ENCODE measurements at regions not wholly inside any gene's neighbourhood (a gene's known extent, or its start where the extent isn't known, plus 50 kb on each side); places are given as distances from the start of the nearest gene placed in this dataset.
A peak's percentile ranks its signal among the peaks of the same experiment; 100 is the strongest.

DNA sequence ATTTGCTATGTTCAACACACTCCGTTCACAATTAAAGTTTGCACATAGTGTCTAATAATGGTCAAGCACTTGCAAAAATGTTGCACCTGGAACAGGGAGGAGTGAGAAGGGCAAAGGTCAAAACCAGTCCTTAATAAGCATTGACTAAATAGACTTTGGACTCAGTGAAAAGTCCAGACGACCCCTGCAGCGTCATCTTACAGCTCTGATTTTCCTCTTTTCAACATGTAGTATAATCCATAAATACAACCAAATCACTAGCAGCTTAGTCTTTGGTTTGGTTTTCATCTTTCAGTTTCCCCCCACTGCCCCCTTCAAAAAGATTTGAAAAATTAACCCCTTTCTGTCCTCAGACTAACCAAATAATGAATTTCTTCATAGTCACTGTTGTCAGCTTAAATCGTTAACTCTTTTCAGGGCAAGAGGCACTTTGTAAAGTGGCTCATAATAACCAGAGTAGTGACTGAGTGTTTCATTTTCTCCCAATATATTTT, 290.3 kb downstream of the PTPRC start:
- Histone ChIP-seq H3K79me2 (ENCODE audit: insufficient read depth, low read length) (peaks cover 100% of the 10 kb centered on the region), H3K27me3 (ENCODE audit: insufficient read depth, low read length) (no peaks in the 10 kb centered on the region), H3K9me2 (ENCODE audit: low read depth, low read length) (no peaks in the 10 kb centered on the region), H3F3A (ENCODE audit: insufficient read depth, low read length) (no peaks in the 10 kb centered on the region; the same call in 1 of the 2 replicates), H3K4me1 (ENCODE audit: insufficient read depth, low read length, severe bottlenecking) (peaks cover 78% of the 10 kb centered on the region), H3K27ac (ENCODE audit: low read depth, low read length, poor library complexity, severe bottlenecking) (peak overlapping the region; percentile 93), H3K4me3 (ENCODE audit: low read depth, low read length, poor library complexity, severe bottlenecking) (peak overlapping the region; percentile 91), H3K9me3 (ENCODE audit: low read length) (no peaks in the 10 kb centered on the region), H4K20me1 (ENCODE audit: insufficient read depth, low read length) (no peaks in the 10 kb centered on the region), H2AFZ (ENCODE audit: low read length) (no peak overlapping the region), H3K9ac (ENCODE audit: low read length) (peak overlapping the region; percentile 19), H3K36me3 (ENCODE audit: insufficient read depth, low read length) (peaks cover 64% of the 10 kb centered on the region), H3K4me2 (ENCODE audit: low read length) (peak overlapping the region; percentile 80)
- TF ChIP-seq EZH2 (IDR thresholded peaks at IDR 0.05; ENCODE audit: borderline replicate concordance, low read length): no peak
- TF ChIP-seq, protein P1, sequence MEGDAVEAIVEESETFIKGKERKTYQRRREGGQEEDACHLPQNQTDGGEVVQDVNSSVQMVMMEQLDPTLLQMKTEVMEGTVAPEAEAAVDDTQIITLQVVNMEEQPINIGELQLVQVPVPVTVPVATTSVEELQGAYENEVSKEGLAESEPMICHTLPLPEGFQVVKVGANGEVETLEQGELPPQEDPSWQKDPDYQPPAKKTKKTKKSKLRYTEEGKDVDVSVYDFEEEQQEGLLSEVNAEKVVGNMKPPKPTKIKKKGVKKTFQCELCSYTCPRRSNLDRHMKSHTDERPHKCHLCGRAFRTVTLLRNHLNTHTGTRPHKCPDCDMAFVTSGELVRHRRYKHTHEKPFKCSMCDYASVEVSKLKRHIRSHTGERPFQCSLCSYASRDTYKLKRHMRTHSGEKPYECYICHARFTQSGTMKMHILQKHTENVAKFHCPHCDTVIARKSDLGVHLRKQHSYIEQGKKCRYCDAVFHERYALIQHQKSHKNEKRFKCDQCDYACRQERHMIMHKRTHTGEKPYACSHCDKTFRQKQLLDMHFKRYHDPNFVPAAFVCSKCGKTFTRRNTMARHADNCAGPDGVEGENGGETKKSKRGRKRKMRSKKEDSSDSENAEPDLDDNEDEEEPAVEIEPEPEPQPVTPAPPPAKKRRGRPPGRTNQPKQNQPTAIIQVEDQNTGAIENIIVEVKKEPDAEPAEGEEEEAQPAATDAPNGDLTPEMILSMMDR (IDR thresholded peaks at IDR 0.05; ENCODE audit: low read length): no peak

DNA sequence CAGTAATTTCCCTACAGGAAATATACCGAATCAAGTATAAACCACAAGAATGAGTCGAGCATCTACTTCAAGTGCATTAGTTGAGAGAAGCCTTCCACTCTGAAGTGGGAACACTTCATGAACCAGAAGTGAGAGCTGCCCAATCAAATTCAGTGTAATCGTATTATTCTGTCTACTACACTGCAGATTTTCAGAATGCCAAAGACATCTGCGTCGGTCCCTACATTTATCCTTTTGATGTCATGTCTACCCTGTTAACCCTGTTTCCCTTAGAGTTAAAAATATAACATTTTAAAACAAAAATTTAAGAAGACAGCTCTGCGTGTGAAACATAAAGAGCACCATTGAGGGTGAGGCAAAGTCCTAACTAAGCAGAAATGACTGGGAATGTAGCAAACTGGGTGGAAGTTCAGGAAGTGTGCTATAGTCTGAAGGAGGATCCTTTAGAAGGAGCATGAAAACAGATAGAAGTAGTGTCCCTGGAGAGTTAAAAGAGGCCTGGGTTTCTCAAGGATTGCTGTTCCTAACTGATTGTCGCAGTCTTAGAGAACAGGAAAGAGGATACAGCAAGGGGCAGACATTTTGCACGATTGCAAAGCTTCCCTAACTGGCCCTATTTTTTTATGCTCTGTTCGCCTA, 291.2 kb downstream of the PTPRC start:
- peak overlapping the region; percentile 93 for H3K27ac ChIP-seq (ENCODE audit: low read depth, low read length, poor library complexity, severe bottlenecking)
- TF ChIP-seq, protein P1 (IDR thresholded peaks at IDR 0.05; ENCODE audit: low read length): no peak
- no peak for TF ChIP-seq EZH2 (IDR thresholded peaks at IDR 0.05; ENCODE audit: borderline replicate concordance, low read length)
- no peaks in the 10 kb centered on the region for H3K9me2 ChIP-seq (ENCODE audit: low read depth, low read length)
- no peaks in the 10 kb centered on the region for H3K9me3 ChIP-seq (ENCODE audit: low read length)
- H3K4me3 ChIP-seq (ENCODE audit: low read depth, low read length, poor library complexity, severe bottlenecking): peak overlapping the region; percentile 91
- H3K9ac ChIP-seq (ENCODE audit: low read length): peak overlapping the region; percentile 63
- H3F3A ChIP-seq (ENCODE audit: insufficient read depth, low read length): no peaks in the 10 kb centered on the region; the same call in 1 of the 2 replicates
- peaks cover 100% of the 10 kb centered on the region for H3K79me2 ChIP-seq (ENCODE audit: insufficient read depth, low read length)
- no peaks in the 10 kb centered on the region for H3K27me3 ChIP-seq (ENCODE audit: insufficient read depth, low read length)
- H2AFZ ChIP-seq (ENCODE audit: low read length): no peak overlapping the region
- peaks cover 65% of the 10 kb centered on the region for H3K36me3 ChIP-seq (ENCODE audit: insufficient read depth, low read length)
- H4K20me1 ChIP-seq (ENCODE audit: insufficient read depth, low read length): no peaks in the 10 kb centered on the region
- peaks cover 74% of the 10 kb centered on the region for H3K4me1 ChIP-seq (ENCODE audit: insufficient read depth, low read length, severe bottlenecking)
- peak overlapping the region; percentile 80 for H3K4me2 ChIP-seq (ENCODE audit: low read length)

DNA sequence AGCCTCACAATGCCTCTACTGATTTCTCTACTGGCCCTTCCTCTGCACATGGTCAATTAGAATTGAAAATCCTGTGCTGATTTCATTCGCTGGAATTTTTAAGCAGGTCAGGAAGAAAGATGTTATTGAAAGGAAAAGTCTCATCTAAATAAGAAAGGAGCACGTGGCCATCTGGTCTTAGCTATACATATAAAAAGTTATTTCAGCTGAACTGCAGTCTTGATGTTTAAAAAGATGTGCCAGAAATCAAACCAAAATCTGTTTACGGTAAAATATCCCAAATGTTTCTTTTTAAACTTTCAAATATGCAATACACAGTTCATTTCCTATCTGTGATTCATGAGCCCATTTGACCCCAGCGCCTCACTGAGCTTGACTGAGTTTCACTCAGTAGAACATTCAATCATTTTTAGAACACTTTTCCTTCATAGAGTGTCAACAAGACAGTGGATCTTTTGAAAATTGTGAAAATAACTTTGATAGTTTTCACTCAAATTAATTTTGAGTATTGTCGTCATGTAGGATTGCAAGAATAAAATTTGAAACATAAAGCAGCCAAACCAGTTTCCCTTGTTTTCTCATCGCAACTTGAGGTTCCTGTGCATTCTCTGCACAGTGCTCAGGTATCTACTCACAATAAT, 293.6 kb downstream of the PTPRC start:
- TF ChIP-seq EZH2 (IDR thresholded peaks at IDR 0.05; ENCODE audit: borderline replicate concordance, low read length): no peak
- TF ChIP-seq, protein P1 (IDR thresholded peaks at IDR 0.05; ENCODE audit: low read length): no peak
- H4K20me1 ChIP-seq (ENCODE audit: insufficient read depth, low read length): no peaks in the 10 kb centered on the region
- peaks cover 99% of the 10 kb centered on the region for H3K79me2 ChIP-seq (ENCODE audit: insufficient read depth, low read length)
- H3K27me3 ChIP-seq (ENCODE audit: insufficient read depth, low read length): no peaks in the 10 kb centered on the region
- H2AFZ ChIP-seq (ENCODE audit: low read length): no peak overlapping the region
- H3K9me3 ChIP-seq (ENCODE audit: low read length): no peaks in the 10 kb centered on the region
- peaks cover 53% of the 10 kb centered on the region for H3K4me1 ChIP-seq (ENCODE audit: insufficient read depth, low read length, severe bottlenecking)
- H3K4me2 ChIP-seq (ENCODE audit: low read length): peak overlapping the region; percentile 80
- no peaks in the 10 kb centered on the region for H3K9me2 ChIP-seq (ENCODE audit: low read depth, low read length)
- peak overlapping the region; percentile 93 for H3K27ac ChIP-seq (ENCODE audit: low read depth, low read length, poor library complexity, severe bottlenecking)
- H3F3A ChIP-seq (ENCODE audit: insufficient read depth, low read length): no peaks in the 10 kb centered on the region
- H3K9ac ChIP-seq (ENCODE audit: low read length): peak overlapping the region; percentile 95
- H3K36me3 ChIP-seq (ENCODE audit: insufficient read depth, low read length): peaks cover 64% of the 10 kb centered on the region
- peak overlapping the region; percentile 91 for H3K4me3 ChIP-seq (ENCODE audit: low read depth, low read length, poor library complexity, severe bottlenecking)

Data from OCI-LY1 (cell line).